T47D (cell line): ENCODE measurements at regions not wholly inside any gene's neighbourhood (a gene's known extent, or its start where the extent isn't known, plus 50 kb on each side); places are given as distances from the start of the nearest gene placed in this dataset.
"Not testable (repeated sequence)": the region's sequence is repeated elsewhere in the genome, so short reads cannot be mapped to it uniquely, and the experiment has no call there.

Experiments used
- DNase-seq, 2 experiments: peaks; one replicate each; pipeline versions ENCODE4 v3.0.0 to v3.0.0-alpha.2; 2011 to 2012; ENCODE audit warnings: low read depth in 1 of 2, low spot score in 1 of 2
- JUND ChIP-seq: IDR thresholded peaks from 2 replicates; pipeline ENCODE4 v1.6.1; 2012; ENCODE audit warnings: low read depth
- in situ Hi-C: cut with HindIII; loops from 2 replicates; pipeline ENCODE4 v1.10.0; 2016; ENCODE audit warnings: low sequenced_read_pairs, low pct_unique_long_range_greater_than_20kb

DNA sequence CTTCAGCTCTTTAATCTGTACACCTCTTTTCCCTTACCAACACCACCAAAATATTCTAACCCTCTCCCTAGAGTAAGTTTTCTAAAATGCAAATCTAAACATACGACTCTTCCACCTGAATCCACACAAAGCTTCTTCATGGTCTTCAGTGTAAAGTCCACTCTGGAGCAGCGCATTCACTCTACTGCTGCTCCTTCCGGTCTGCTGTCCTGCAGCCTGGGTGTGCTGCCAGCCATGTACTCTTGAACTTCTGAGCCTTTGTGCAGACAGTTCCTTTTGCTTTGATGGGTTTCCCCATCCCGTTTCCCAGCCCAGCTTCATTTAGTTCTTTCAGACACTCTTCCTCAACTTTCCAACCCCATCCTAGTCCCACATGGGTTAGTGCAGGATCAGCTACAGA lies 108.7 kb upstream of the SGK1 start:
- no peak for TF ChIP-seq JUND
- in situ Hi-C loops, result no loop called here

DNA sequence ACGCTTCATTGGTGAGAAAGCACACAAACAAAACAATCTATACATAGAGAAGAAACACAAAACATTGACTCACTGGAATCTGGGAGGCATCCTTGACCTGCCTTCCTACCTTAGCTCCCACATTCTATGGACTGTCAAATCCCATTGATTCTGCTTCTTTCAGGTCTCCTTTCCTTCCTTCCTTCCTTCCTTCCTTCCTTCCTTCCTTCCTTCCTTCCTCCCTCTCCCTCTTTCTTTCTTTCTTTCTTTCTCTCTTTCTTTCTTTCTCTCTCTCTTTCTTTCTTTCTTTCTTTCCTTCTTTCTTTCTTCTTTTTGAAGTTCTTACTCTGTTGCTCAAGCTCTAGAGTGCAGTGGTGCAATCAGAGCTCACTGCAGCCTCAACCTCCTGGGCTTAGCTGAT lies 108.0 kb upstream of the SGK1 start:
- DNase-seq, in situ Hi-C loops: not testable (repeated sequence)

More for the DNA sequence above, 108.7 kb upstream of the SGK1 start:
- no peak for DNase-seq

DNA sequence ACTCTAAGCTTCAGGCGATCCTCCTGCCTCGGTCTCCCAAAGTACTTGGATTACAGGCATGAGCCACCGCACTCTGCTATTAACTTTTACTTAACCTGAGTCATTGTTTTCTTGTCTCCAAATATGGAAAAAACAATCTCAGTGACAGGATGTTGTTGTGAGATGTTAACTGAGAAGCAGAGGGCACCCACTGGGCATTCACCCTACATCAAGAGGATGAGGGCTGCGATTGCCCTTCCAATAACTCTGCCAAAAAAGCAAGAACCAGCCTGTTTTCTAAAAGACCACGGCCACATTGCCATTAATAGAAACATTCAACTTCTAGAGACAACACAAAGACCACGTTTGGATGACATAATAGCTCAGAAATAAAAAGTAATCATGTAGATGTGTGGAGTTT lies 107.6 kb upstream of the SGK1 start:
- in situ Hi-C loops, result no loop called here
- TF ChIP-seq JUND, result no peak
- no peak for DNase-seq

DNA sequence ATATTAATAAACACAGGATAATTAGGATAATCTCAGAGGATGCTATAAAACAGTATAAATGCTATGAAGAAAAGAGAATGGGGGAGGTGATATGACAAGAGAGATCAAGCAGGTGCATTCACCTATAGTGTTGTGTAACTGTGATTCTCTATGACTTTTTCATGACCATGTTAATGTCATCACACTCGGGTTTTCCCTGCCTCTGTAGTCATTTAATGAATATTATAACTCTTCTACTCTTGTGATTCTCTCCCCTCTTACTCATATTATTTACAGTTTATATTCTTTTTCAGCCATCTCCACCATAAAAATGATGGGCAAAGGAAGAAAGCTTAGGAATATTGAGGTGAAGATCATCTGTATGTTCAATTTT lies 106.9 kb upstream of the SGK1 start:
- no peak for DNase-seq
- TF ChIP-seq JUND, result no peak
- in situ Hi-C loops, result no loop called here

DNA sequence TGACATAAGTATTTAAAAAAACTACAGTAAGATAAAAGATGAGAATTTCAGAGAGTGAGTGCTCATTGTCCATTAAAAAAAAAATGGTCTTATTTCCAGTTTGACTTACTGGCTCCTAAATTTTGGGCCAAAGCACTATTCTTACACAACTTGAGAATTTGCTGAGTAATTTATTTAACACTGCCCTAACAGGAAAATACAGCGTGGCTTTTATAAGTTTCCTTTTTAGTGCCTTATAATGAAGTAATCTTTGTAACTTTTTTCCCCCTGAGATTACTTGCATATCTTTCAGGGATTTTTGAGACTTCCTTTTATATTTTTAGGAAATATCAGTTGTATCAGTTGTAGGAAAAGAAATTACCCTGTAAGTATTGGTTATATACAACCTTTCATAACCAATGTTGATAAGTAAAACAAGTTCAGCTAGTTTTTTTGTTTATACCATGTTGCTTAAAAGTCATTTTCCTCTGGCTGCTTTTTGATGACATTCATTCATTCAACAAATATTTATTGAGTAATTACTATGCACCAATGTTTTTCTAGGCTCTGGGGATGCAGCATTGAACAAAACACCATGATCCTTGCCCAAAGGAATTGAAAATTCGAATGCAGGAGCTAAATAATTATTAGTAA lies 106.4 kb upstream of the SGK1 start:
- in situ Hi-C loops, result no loop called here
- no peak for TF ChIP-seq JUND
- DNase-seq, result no peak

DNA sequence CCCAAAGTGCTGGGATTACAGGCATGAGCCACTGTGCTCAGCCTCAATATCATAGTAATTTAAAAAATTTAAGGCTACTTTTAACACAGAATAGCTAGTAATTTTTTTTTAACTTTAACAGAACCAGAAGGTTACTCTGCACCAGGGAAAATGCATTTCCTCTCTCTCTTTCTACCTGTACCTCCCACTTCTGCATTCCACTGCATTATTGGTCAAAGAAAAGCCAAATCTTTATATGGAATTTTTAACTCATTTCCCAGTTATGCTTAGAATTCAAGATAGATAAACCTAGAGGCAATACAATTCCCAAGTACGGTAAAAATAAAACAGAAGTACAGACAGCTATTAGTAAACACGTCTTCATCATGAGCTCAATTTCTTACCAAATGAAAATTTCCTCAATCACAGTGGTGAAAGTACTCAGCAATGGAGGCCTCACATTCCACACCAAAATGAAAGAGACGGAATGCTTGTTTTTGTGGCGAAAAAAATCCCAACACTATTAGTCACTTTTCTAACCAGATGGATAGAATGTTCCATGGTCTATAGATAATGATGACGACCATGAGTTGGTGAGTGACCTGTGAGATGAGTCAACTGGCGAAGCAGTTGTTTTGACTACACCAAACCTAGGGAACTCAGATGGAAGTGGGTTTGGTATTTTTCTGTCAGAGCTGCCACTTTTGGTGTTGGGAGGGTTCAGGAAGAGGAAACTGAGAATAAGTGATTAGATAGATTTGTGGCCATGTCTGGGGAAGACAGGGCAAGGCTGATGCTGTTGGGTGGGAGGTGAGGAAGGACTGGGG lies 104.7 kb upstream of the SGK1 start:
- DNase-seq, result no peak
- in situ Hi-C loops, result no loop called here
- TF ChIP-seq JUND, result no peak

DNA sequence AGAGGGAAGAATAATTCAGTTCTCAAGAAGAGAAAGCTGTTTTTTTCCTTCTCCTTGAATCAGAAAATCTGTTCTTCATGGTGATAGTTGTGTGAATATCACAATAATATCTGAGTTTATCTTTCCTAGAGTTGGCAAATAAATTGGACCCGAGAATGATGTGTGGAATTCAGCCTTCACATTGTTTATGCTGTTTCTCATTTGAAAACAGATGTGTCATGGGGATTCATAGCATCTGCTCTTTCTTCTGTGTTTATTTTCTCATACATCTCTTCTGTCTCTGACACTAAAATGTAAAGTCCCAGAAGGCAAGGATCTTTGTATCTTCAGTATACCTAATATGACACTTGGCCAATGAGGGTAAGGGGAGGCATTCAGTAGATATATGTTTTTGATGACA lies 103.6 kb upstream of the SGK1 start:
- in situ Hi-C loops, result no loop called here
- DNase-seq, result no peak
- TF ChIP-seq JUND, result no peak

DNA sequence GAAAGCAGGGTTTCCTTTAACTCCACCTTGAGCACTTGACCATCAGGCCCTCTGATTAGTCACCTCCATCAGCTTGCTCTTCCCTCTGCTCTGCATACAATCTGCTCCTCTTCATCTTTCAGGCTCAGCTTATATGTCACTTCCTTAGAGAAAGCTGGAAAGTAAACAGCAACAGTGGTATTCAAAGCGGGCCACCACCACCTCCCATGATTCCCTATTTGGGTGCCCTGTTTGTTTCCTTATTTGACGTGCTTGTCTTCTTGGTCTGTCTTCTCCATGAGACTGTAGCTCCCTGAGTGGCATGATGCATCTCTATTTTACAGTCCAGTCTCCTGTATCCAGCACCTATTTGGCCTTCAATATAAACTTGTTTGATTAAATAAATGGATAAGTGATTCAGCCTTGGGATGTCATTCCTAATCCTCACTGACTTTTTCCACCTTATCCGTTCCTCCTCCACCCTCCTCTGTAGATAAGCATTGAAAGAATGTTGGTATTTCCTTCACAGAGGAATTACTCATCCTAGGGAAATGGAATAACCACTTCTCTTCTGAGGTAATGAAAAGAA lies 102.8 kb upstream of the SGK1 start:
- in situ Hi-C loops, result no loop called here
- no peak for TF ChIP-seq JUND
- DNase-seq, result no peak

DNA sequence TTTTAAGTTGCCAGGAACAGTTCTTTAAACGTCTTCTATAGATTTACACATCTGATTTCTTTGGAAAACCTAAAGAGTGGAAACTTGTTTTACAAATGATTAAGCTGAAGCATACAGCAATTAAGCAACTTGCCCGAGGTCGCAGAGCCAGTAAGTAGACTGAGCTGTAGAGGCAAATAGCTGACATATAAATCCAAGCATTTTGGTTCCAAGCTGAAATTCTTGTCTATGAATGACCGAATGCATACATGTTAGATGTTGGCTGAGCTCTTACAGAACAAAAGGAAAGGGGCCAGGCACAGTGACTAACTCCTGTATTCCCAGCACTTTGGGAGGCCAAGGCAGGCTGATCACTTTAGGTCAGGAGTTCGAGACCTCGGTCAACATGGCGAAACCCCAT lies 101.8 kb upstream of the SGK1 start:
- TF ChIP-seq JUND, result no peak
- in situ Hi-C loops, result no loop called here
- DNase-seq, result no peak

DNA sequence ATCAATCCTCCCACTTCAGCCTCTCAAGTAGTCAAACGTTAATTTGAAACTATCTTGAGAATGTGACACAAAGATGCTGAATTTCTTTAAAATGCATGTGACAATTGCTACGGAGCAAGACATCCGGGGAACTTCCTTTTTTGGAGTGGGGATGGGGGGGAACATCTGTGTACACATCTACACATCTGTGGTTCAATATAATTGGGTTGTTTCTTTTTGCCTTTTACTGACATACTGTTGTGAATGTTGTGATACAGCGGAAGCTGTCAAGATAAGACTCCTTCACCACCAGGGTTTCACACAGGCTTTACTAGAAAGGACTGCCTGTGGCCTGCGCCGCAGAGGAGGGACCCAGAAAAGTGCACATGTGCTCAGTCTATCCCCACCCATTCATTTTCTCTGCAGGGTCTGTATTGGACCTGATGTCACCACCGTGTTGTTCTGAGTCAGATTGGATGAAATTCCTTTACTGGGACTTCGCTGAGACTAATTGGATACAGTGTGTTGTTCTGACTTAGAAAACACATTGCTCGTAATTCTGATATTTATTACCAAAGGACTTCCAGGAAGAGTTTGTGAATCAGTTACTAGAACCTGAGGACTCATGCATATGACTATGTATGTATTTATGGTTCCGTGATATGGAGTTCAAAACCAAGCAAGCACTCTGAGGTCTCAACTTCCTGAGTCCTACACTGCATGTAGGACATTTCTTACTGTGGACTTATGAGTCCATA lies 98.7 kb upstream of the SGK1 start:
- no peak for TF ChIP-seq JUND
- in situ Hi-C loops, result no loop called here
- DNase-seq, result no peak

DNA sequence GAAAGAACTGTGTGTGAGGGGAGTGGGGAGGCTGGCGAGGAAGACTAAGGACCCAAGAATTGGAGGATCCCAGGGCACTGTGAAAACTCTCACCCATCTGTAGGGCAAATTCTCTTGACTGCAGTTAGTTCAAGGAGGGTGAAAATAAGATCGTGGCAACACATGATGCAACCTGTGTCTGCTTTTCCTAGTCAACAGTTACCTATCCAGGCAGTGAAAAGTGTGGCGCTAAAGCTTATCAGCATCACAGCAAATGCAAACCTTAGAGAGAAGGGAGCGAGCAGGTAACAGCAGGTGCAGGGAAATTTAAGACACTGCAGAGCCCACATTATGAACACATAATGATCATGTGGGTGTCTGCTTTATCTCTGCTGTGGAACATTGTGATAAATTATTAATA lies 97.7 kb upstream of the SGK1 start:
- in situ Hi-C loops, result no loop called here
- TF ChIP-seq JUND, result no peak
- no peak for DNase-seq

DNA sequence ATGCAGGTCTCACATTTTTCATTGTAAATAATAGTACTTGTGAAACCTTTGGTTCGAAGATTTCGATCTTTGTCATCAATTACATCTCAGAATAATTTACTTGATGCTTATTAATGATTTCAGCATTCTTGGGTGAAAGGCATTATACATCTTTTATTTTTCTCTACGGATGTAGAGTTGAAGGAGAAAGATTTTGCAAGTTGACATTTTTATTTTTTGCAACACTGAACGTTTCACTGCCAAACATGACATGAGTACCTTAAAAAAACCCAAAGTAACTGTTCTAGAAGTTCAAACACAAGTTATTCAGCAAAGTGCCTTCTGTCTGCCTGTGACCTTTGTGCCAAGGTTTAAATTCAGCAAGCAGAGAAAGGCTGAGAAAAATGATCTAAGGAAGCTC lies 97.3 kb upstream of the SGK1 start:
- in situ Hi-C loops, result no loop called here
- TF ChIP-seq JUND, result no peak
- DNase-seq, result no peak

DNA sequence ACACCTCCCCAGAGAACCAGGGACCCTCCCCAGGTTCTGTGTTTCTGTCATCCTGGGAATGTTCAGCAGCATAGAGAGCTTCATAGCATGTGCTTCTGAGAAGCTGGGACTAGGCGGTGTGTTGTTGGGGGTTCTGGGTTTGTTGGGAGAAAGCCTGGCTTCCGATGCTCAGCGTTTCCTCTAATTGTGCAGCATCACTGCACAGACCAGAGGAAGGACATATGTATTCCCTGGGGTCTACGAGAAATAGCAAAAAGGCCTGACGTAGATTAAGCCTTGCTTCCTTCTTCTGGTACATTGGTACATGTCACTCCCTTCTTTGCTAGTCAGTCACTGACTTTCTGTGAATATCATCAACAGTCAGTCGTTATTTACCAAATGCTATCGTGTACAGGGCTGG lies 96.9 kb upstream of the SGK1 start:
- no peak for DNase-seq
- TF ChIP-seq JUND, result no peak
- in situ Hi-C loops, result no loop called here
